Activated CD4-positive, alpha-beta T cell treated with anti-CD3 and anti-CD28 coated beads, Interleukin-2, amount 10 ng/mL, durations not matched to agents 24 days and 14 days (primary cell): ENCODE measurements at regions not wholly inside any gene's neighbourhood (a gene's known extent, or its start where the extent isn't known, plus 50 kb on each side); places are given as distances from the start of the nearest gene placed in this dataset.

Experiments used
- DNase-seq: peaks from one replicate; pipeline ENCODE4 v3.0.0; 2022
- H3K27ac Mint-ChIP-seq: one replicate; pipeline ENCODE4 v1.8.0; 2022; ENCODE audit warnings: mild to moderate bottlenecking, mixed read lengths
- H3K27me3 Mint-ChIP-seq: one replicate; pipeline ENCODE4 v1.8.0; 2022; ENCODE audit warnings: mixed read lengths
- H3K36me3 Mint-ChIP-seq: one replicate; pipeline ENCODE4 v1.8.0; 2022; ENCODE audit warnings: low read depth, mild to moderate bottlenecking, mixed read lengths
- H3K4me1 Mint-ChIP-seq: one replicate; pipeline ENCODE4 v1.8.0; 2021; ENCODE audit warnings: mixed read lengths
- H3K4me3 Mint-ChIP-seq: one replicate; pipeline ENCODE4 v1.8.0; 2022; ENCODE audit warnings: mild to moderate bottlenecking, moderate library complexity, mixed read lengths
- H3K9me3 Mint-ChIP-seq: one replicate; pipeline ENCODE4 v1.8.0; 2021; ENCODE audit warnings: mixed read lengths
- intact Hi-C: fragments of 100-400 bp; cut with micrococcal nuclease; formaldehyde crosslinking; loops from one replicate; pipeline ENCODE4 v1.15.1; 2023

DNA sequence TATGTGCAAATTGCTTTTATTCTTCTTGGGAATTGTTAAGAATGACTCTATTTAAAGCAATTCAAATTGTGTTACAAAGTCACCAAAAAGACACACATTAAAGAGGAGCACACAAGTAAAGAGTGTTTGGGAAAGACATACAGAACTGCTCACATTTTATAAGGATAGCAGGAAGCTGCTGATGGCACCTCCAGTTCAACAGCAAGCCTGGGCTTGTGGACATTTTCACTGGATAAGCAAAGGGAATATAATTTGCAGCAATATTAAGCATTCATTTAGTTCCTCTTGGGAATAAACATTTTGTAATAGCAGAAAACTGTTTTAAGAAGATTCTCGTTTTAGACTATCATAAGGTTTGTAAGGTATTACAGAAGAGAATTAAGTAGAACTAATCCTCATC, 1271.9 kb downstream of the ZPLD1 start:
- intact Hi-C loops: no loop called here
- H3K27ac Mint-ChIP-seq: no peak overlapping the region
- DNase-seq: no peak
- H3K27me3 Mint-ChIP-seq: no peaks in the 10 kb centered on the region
- no peaks in the 10 kb centered on the region for H3K36me3 Mint-ChIP-seq
- no peak overlapping the region for H3K4me3 Mint-ChIP-seq
- no peaks in the 10 kb centered on the region for H3K9me3 Mint-ChIP-seq
- H3K4me1 Mint-ChIP-seq: no peaks in the 10 kb centered on the region

DNA sequence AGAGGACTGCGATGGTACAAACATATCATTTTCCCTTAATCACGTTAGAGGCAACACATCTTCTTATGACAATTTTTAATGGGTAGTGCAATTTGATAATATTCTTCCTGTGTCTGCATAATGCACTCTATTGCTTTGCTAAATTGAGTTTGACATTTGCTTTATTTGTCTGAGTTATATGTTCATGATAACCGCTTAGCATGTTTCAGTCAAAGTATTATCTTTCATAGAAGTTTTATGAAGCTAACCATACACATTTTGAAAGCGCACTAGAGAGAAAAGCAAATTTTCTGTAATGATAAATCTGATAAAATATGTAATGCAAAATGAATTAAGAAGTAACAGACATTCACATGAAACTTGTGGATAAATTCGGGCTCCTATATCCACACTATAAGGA, 1276.9 kb downstream of the ZPLD1 start:
- Mint-ChIP-seq H3K27ac (no peak overlapping the region), H3K4me3 (no peak overlapping the region), H3K27me3 (no peaks in the 10 kb centered on the region), H3K36me3 (no peaks in the 10 kb centered on the region), H3K4me1 (no peaks in the 10 kb centered on the region), H3K9me3 (no peaks in the 10 kb centered on the region)
- no peak for DNase-seq
- intact Hi-C loops: no loop called here

DNA sequence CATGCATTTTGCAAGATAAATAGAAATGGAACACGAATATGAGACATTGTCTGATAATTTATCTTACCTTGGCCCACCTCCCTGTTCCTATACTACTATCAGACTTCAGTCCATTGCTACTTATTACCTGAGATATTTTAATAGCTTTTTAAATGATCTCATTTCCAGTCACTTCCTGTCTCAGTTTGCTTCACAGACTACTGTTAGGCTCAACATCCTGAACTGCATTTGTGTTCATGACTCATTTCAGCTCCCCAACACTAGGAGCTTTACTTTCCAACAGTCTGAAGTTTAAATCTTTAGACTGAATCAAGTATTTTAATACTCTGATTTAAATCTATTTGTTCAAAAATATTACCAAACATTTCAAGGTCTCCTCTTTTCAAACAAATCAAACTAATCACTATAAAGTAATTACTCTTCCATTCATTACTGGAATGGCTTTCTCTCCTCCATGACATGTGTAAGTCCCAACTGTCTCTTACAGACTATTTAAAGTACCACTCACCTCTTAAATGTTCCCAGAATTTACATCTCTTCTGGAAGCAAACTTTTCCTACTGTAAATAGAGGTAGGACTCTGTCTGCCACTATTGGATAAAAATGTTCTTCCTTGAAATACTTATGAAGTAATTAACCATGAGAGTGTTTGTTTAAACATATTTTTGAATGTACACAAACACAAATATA, 1277.6 kb downstream of the ZPLD1 start:
- Mint-ChIP-seq H3K4me1 (no peaks in the 10 kb centered on the region), H3K4me3 (no peak overlapping the region)

DNA sequence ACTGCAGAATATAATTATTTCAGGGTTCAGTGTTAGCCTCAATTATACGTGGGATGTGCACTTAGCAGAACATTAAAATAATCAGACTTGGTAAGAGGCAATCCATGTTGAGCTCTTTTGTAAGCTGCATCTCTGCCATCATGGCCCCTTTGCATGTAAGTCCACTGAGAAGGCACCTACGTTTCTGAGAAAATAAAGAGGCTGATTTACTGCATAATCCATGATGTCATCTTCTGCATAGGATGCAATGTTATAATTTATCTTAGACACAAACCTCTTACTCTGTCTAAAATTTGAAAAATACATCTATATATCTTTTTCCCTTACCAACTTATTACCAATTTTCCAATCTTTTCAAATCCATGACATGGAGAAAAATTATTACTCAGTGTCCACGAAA, 1294.7 kb downstream of the ZPLD1 start:
- no peak overlapping the region for H3K4me3 Mint-ChIP-seq
- DNase-seq: no peak
- H3K27ac Mint-ChIP-seq: no peak overlapping the region
- H3K4me1 Mint-ChIP-seq: no peaks in the 10 kb centered on the region
- no peaks in the 10 kb centered on the region for H3K36me3 Mint-ChIP-seq
- intact Hi-C loops: no loop called here
- no peaks in the 10 kb centered on the region for H3K9me3 Mint-ChIP-seq
- H3K27me3 Mint-ChIP-seq: no peaks in the 10 kb centered on the region

More for the DNA sequence above, 1277.6 kb downstream of the ZPLD1 start:
- H3K9me3 Mint-ChIP-seq: no peaks in the 10 kb centered on the region
- intact Hi-C loops: no loop called here
- no peak for DNase-seq
- no peaks in the 10 kb centered on the region for H3K36me3 Mint-ChIP-seq
- H3K27ac Mint-ChIP-seq: no peak overlapping the region
- no peaks in the 10 kb centered on the region for H3K27me3 Mint-ChIP-seq

DNA sequence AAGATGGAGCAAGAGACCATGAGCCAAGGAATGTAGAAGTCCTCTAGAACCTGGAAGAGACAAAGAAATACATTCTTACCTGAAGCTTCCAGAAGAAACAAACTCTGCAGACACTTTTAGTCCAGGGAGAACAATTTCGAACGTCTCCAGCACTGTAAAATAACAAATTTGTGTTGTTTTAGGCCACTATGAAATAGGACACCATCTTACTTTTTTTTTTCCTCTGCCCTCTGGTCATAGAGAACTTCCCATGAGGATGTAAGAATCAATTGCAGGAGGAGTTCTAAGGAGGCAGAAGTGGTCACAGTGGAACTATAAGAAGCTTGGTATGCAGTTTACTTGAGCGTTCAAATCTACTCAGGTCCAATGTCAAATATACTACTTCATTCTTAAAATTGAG, 1295.9 kb downstream of the ZPLD1 start:
- no peak for DNase-seq
- no peaks in the 10 kb centered on the region for H3K9me3 Mint-ChIP-seq
- H3K27ac Mint-ChIP-seq: no peak overlapping the region
- H3K4me1 Mint-ChIP-seq: no peaks in the 10 kb centered on the region
- no peak overlapping the region for H3K4me3 Mint-ChIP-seq
- H3K36me3 Mint-ChIP-seq: no peaks in the 10 kb centered on the region
- intact Hi-C loops: no loop called here
- no peaks in the 10 kb centered on the region for H3K27me3 Mint-ChIP-seq

DNA sequence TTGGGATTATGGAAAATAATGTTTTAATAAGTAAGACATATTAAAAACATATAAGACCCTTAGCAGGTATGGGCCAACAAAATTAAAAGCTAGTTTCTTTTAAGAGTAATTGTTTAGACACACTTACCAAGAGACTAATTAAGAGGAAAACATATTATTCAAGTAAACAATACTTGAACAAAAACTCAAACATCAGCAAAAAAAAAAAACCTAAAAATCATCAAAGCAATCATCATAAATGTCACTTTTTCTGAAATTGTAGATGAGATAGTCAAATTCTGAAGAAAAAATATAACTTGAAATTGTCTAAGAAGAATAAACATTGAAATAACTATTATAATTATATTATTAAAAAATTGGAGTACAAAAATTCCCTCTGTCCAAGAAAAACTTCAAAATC, 1318.2 kb downstream of the ZPLD1 start:
- intact Hi-C loops: no loop called here
- DNase-seq: no peak
- no peaks in the 10 kb centered on the region for H3K9me3 Mint-ChIP-seq
- H3K27ac Mint-ChIP-seq: no peak overlapping the region
- H3K4me1 Mint-ChIP-seq: no peaks in the 10 kb centered on the region
- H3K4me3 Mint-ChIP-seq: no peak overlapping the region
- no peaks in the 10 kb centered on the region for H3K36me3 Mint-ChIP-seq
- H3K27me3 Mint-ChIP-seq: no peaks in the 10 kb centered on the region

DNA sequence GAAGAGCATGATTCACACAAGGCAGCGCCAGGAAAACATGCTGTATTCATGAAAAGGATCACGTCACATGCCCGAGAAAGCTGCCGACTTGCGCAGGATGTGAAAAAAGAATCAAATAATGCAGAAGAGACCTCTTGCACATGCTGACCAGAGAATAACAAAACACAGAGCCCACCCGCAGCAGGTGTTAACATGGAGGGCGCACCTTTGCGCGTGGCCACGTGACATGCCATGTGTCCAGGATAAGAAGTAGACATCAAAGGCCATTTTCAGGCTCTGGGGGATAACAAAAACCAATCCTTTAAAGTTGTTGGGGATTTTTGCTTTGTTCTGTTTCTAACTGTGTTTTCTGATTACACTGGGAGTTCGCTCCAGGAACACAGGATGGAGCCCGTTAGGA, 1332.8 kb downstream of the ZPLD1 start:
- Mint-ChIP-seq H3K27me3 (no peaks in the 10 kb centered on the region), H3K9me3 (no peaks in the 10 kb centered on the region), H3K4me3 (no peak overlapping the region), H3K27ac (no peak overlapping the region), H3K36me3 (no peaks in the 10 kb centered on the region), H3K4me1 (no peaks in the 10 kb centered on the region)
- DNase-seq: no peak
- intact Hi-C loops: no loop called here

DNA sequence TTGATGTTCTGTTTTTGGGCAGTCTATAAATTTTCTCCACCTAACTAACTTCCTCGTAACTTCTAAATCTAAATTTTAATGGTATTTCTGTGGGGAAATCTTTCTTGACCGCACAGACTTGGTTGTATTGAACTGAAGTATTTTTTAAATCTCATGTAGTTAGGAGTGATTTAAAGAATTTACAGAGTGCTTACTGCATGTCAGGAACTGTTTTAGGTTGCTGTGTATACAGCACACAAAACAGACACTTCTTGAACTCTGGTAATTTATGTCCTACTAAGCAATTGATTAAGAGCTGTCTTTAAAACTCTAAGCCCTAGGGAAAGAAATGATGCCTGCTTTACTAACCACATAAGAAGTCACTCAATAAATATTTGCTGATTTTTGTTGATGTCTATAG, 1350.2 kb downstream of the ZPLD1 start:
- no peaks in the 10 kb centered on the region for H3K9me3 Mint-ChIP-seq
- H3K27me3 Mint-ChIP-seq: no peaks in the 10 kb centered on the region
- no peak for DNase-seq
- H3K4me3 Mint-ChIP-seq: no peak overlapping the region
- intact Hi-C loops: no loop called here
- H3K27ac Mint-ChIP-seq: no peak overlapping the region
- no peaks in the 10 kb centered on the region for H3K36me3 Mint-ChIP-seq
- no peaks in the 10 kb centered on the region for H3K4me1 Mint-ChIP-seq

DNA sequence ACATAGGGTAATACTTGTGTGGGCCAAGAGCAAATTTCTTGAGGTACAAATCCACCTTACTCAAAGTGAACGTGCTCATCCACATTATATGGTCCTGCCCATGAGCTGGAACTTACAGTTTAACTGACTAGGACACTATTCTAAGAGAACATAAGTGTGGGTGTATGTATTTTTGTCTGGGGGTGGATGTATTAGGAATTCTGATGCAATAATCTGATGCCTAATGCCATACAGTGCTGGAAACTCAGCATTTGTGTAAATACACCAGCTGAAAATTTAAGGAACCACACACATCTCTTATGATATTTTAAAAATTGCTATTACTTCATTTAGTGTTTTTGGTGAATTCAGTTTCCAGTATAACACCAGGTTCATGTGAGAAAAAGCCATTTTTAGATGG, 1350.7 kb downstream of the ZPLD1 start:
- H3K27ac Mint-ChIP-seq: no peak overlapping the region
- no peaks in the 10 kb centered on the region for H3K4me1 Mint-ChIP-seq
- intact Hi-C loops: no loop called here
- no peaks in the 10 kb centered on the region for H3K9me3 Mint-ChIP-seq
- H3K4me3 Mint-ChIP-seq: no peak overlapping the region
- DNase-seq: no peak
- no peaks in the 10 kb centered on the region for H3K27me3 Mint-ChIP-seq
- H3K36me3 Mint-ChIP-seq: no peaks in the 10 kb centered on the region

DNA sequence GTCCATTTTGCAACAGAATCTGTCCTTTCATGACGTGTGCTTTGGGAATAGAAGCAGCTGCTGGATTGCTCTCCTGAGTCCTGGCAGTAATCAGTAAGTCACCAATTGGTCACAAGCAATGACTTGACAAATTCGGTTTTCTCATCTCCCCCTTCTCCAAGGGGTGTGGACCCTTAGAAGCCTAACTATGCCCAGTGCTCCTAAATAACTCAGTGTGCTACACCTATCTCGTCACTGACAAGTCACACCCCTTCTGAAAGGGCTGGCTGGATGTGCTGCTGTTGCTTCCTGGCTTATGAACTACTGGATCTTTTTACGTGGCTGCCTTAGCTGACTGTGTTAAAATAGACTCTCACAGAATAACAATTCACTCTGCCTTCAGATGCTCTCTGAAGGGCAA, 1351.5 kb downstream of the ZPLD1 start:
- Mint-ChIP-seq H3K27ac (no peak overlapping the region), H3K9me3 (no peaks in the 10 kb centered on the region), H3K27me3 (no peaks in the 10 kb centered on the region), H3K36me3 (no peaks in the 10 kb centered on the region), H3K4me3 (no peak overlapping the region), H3K4me1 (no peaks in the 10 kb centered on the region)
- no peak for DNase-seq
- intact Hi-C loops: no loop called here

DNA sequence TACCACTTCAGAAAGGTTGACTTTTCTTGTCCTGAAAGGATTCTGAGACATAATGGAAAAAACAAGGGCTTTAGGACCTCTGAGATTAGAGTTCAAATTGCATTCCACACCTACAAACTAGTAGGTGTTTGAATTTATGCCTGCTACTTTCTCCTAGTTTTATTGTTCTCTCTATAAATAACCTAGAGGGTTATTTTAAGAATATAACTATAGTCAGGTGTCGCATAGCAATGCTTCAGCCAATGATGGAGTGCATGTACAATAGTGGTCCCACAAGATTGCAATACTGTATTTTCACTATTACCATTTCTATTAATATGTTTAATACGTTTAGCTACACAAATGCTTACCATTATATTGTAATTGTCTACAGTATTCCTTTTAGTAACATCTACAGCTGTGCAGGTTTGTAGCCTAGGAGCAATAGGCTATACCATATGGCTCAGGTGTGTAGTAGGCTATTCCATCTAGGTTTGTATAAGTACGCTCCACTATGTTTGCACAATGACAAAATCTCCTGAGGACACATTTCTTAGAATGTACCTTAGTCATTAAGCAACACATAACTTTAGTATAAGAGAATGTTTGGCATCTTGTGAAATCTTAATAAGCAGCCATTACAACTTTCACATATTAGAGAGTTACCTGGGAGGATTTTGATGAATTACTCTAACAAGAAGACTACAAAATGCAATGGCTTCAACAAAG, 1352.5 kb downstream of the ZPLD1 start:
- H3K9me3 Mint-ChIP-seq: no peaks in the 10 kb centered on the region
- H3K4me3 Mint-ChIP-seq: no peak overlapping the region
- DNase-seq: no peak
- no peak overlapping the region for H3K27ac Mint-ChIP-seq
- no peaks in the 10 kb centered on the region for H3K4me1 Mint-ChIP-seq
- H3K36me3 Mint-ChIP-seq: no peaks in the 10 kb centered on the region
- intact Hi-C loops: no loop called here
- H3K27me3 Mint-ChIP-seq: no peaks in the 10 kb centered on the region

DNA sequence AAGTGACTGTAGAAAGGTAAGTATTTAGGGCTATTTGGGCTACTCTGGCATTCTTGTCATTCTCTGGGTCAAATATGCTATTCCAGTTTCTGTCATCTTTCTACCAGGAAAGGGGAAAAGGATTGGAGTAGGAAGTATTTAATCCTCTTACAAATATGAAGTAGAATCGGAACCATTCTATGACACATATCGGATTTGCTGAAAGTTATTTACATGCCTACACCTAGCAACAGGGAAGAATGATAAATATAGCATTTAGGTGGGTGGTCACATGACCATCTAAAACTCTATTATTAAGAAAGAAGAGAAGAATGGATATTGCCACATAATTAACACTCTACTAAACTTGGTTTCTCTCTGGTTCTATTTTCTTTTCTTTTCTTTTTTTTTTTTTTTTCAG, 1353.1 kb downstream of the ZPLD1 start:
- Mint-ChIP-seq H3K4me1 (no peaks in the 10 kb centered on the region), H3K36me3 (no peaks in the 10 kb centered on the region), H3K9me3 (no peaks in the 10 kb centered on the region), H3K27me3 (no peaks in the 10 kb centered on the region), H3K27ac (no peak overlapping the region), H3K4me3 (no peak overlapping the region)
- DNase-seq: no peak
- intact Hi-C loops: no loop called here

DNA sequence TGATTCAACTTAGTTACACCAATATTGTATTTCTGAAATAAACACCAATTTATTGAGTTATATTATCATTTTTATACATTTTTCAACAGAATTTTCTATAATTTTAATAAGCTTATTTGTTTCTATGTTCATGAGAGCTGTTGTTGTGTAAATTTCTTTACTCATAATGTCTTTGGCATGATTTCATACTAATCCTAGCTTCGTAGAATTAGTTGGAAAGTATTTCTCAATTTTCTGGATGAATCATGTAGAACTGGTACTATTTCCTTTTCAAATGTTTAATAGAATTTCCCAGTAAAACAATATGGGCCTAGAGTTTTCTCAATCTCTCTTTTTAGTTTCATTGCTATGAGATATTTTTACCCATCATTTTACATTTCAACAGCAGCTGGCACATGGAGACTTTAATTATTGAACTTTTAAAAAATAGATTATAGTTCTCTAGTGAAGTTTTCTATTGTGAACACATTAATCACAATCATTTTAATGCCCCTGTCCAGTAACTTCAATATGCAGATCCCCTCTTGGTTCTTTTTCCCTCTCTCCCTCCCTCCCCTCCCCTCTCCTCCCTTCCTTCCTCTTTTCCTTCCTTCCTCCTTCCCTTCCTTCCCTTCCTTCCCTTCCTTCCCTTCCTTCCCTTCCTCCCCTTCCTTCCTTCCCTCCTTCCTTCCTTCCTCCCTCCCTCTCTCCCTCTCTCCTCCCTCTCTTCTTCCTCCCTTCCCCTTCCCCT, 1357.1 kb downstream of the ZPLD1 start:
- Mint-ChIP-seq H3K4me1 (no peaks in the 10 kb centered on the region), H3K4me3 (no peak overlapping the region), H3K9me3 (no peaks in the 10 kb centered on the region), H3K27me3 (no peaks in the 10 kb centered on the region), H3K27ac (no peak overlapping the region), H3K36me3 (no peaks in the 10 kb centered on the region)
- intact Hi-C loops: no loop called here
- no peak for DNase-seq

DNA sequence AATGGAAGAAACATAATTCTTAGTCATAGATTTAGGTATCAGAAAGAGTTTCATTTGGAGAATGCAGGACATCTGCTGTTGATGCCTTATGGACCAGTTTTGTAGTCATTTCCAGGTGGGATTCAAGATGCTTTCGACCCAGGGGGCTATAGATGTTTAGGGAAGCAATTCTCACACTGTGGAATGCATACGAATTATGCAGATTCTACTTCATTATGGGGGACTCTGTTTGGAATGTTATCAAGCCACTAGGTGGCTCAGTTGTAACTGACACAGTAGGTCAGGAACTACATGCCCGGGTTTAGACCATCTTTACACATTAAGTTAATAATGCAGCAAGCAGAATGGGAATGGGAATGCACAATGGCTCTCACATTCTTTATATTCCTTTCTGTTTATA, 1359.8 kb downstream of the ZPLD1 start:
- DNase-seq: no peak
- no peaks in the 10 kb centered on the region for H3K27me3 Mint-ChIP-seq
- no peaks in the 10 kb centered on the region for H3K4me1 Mint-ChIP-seq
- H3K36me3 Mint-ChIP-seq: no peaks in the 10 kb centered on the region
- no peak overlapping the region for H3K4me3 Mint-ChIP-seq
- intact Hi-C loops: no loop called here
- no peak overlapping the region for H3K27ac Mint-ChIP-seq
- no peaks in the 10 kb centered on the region for H3K9me3 Mint-ChIP-seq
